ENCODE measurements at regions not wholly inside any gene's neighbourhood (a gene's known extent, or its start where the extent isn't known, plus 50 kb on each side); places are given as distances from the start of the nearest gene placed in this dataset.
A peak's percentile ranks its signal among the peaks of the same experiment; 100 is the strongest.
"Not testable (repeated sequence)": the region's sequence is repeated elsewhere in the genome, so short reads cannot be mapped to it uniquely, and the experiment has no call there.

- no peaks in the 10 kb centered on the region for H3K36me3 ChIP-seq (ENCODE audit: control insufficient read depth, insufficient read depth, low read length)
- no peak overlapping the region for H3K9ac ChIP-seq (ENCODE audit: low read length)
- H3K9me3 ChIP-seq (ENCODE audit: control insufficient read depth, low read length), result no peaks in the 10 kb centered on the region
- H3K4me1 ChIP-seq (ENCODE audit: control insufficient read depth, insufficient read depth, low read length), result peaks cover 23% of the 10 kb centered on the region
- no peaks in the 10 kb centered on the region for H3K27me3 ChIP-seq (ENCODE audit: control insufficient read depth, insufficient read depth, low read length)
- H3K4me3 ChIP-seq (ENCODE audit: low read length), result no peak overlapping the region
These were observed 245.2 kb upstream of the PRSS58 start for GRCh38 chr7:142503036-142503435.

- Histone ChIP-seq H3K27me3 (ENCODE audit: control insufficient read depth, insufficient read depth, low read length) (no peaks in the 10 kb centered on the region), H3K4me1 (ENCODE audit: control insufficient read depth, insufficient read depth, low read length) (peaks cover 16% of the 10 kb centered on the region), H3K36me3 (ENCODE audit: control insufficient read depth, insufficient read depth, low read length) (no peaks in the 10 kb centered on the region), H3K4me3 (ENCODE audit: low read length) (no peak overlapping the region), H3K9me3 (ENCODE audit: control insufficient read depth, low read length) (no peaks in the 10 kb centered on the region), H3K9ac (ENCODE audit: low read length) (no peak overlapping the region)
These were observed 243.6 kb upstream of the PRSS58 start for GRCh38 chr7:142501434-142501833.

GRCh38 chr7:142500366-142500765, 242.5 kb upstream of the PRSS58 start:
- H3K9me3 ChIP-seq (ENCODE audit: control insufficient read depth, low read length), result no peaks in the 10 kb centered on the region
- H3K4me3 ChIP-seq (ENCODE audit: low read length), result no peak overlapping the region
- no peaks in the 10 kb centered on the region for H3K36me3 ChIP-seq (ENCODE audit: control insufficient read depth, insufficient read depth, low read length)
- peaks cover 17% of the 10 kb centered on the region for H3K4me1 ChIP-seq (ENCODE audit: control insufficient read depth, insufficient read depth, low read length)
- H3K9ac ChIP-seq (ENCODE audit: low read length), result peak overlapping the region; percentile 25
- H3K27me3 ChIP-seq (ENCODE audit: control insufficient read depth, insufficient read depth, low read length), result peaks cover 5% of the 10 kb centered on the region

GRCh38 chr7:142499635-142500034, 241.8 kb upstream of the PRSS58 start:
- H3K9ac ChIP-seq (ENCODE audit: low read length), result no peak overlapping the region
- H3K36me3 ChIP-seq (ENCODE audit: control insufficient read depth, insufficient read depth, low read length), result no peaks in the 10 kb centered on the region
- peaks cover 17% of the 10 kb centered on the region for H3K4me1 ChIP-seq (ENCODE audit: control insufficient read depth, insufficient read depth, low read length)
- H3K27me3 ChIP-seq (ENCODE audit: control insufficient read depth, insufficient read depth, low read length), result peaks cover 5% of the 10 kb centered on the region
- H3K9me3 ChIP-seq (ENCODE audit: control insufficient read depth, low read length), result no peaks in the 10 kb centered on the region
- no peak overlapping the region for H3K4me3 ChIP-seq (ENCODE audit: low read length)

DNA sequence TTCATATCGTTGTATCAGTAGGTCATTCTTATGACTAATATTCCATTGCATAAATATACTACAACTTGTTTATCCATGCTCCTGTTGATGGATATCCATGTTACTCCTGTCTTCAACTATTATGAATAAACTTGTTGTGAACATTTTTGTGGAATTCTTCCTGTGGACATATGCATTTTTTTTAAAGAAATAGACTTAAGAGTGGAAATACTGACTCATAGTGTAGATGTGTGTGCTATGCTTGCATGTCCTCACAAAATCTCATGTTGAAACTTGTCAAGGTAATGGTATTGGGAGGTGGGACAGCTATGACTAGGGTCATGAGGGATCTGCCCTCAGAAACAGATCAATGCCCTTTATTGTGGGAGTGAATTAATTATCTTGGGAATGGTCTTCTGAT, 240.5 kb upstream of the PRSS58 start:
- Histone ChIP-seq H3K4me1 (ENCODE audit: control insufficient read depth, insufficient read depth, low read length) (peaks cover 17% of the 10 kb centered on the region), H3K4me3 (ENCODE audit: low read length) (no peak overlapping the region), H3K36me3 (ENCODE audit: control insufficient read depth, insufficient read depth, low read length) (no peaks in the 10 kb centered on the region), H3K9me3 (ENCODE audit: control insufficient read depth, low read length) (no peaks in the 10 kb centered on the region), H3K27me3 (ENCODE audit: control insufficient read depth, insufficient read depth, low read length) (peaks cover 5% of the 10 kb centered on the region), H3K9ac (ENCODE audit: low read length) (no peak overlapping the region)

DNA sequence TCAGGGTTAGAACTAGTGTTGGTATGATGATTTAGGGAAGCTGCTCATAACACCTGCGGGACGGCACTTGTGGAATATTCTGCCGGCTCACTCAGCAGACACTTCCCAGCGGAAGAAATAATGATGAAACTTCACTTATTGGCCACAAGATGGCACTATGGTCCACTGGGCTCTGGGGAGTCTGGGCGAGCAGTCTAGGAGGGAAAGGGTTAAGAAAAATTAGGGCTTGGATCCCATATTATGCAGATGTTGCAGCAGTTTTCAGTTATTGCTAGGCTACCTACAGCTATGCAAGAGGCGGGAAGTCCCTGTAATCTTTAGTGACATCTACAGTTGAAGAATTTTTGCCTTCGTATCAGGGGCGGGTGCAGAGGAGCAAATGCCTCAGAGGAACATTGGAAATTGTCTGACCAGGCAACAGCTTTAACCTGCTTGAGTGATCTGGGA, 238.7 kb upstream of the PRSS58 start:
- peaks cover 5% of the 10 kb centered on the region for H3K27me3 ChIP-seq (ENCODE audit: control insufficient read depth, insufficient read depth, low read length)
- peaks cover 17% of the 10 kb centered on the region for H3K4me1 ChIP-seq (ENCODE audit: control insufficient read depth, insufficient read depth, low read length)
- H3K9ac ChIP-seq (ENCODE audit: low read length), result no peak overlapping the region
- no peaks in the 10 kb centered on the region for H3K36me3 ChIP-seq (ENCODE audit: control insufficient read depth, insufficient read depth, low read length)
- no peak overlapping the region for H3K4me3 ChIP-seq (ENCODE audit: low read length)
- no peaks in the 10 kb centered on the region for H3K9me3 ChIP-seq (ENCODE audit: control insufficient read depth, low read length)

- H3K9ac ChIP-seq (ENCODE audit: low read length); H3K9me3 ChIP-seq (ENCODE audit: control insufficient read depth, low read length); H3K4me3 ChIP-seq (ENCODE audit: low read length): not testable (repeated sequence)
These were observed 238.0 kb upstream of the PRSS58 start for GRCh38 chr7:142495879-142496278.

GRCh38 chr7:142495301-142495700, 237.4 kb upstream of the PRSS58 start:
- not testable (repeated sequence) for H3K4me3 ChIP-seq (ENCODE audit: low read length); H3K9me3 ChIP-seq (ENCODE audit: control insufficient read depth, low read length); H3K9ac ChIP-seq (ENCODE audit: low read length); H3K36me3 ChIP-seq (ENCODE audit: control insufficient read depth, insufficient read depth, low read length)
- peaks cover 11% of the 10 kb centered on the region for H3K27me3 ChIP-seq (ENCODE audit: control insufficient read depth, insufficient read depth, low read length)
- H3K4me1 ChIP-seq (ENCODE audit: control insufficient read depth, insufficient read depth, low read length), result peaks cover 12% of the 10 kb centered on the region

More at GRCh38 chr7:142495879-142496278, 238.0 kb upstream of the PRSS58 start:
- H3K4me1 ChIP-seq (ENCODE audit: control insufficient read depth, insufficient read depth, low read length), result peaks cover 17% of the 10 kb centered on the region
- H3K27me3 ChIP-seq (ENCODE audit: control insufficient read depth, insufficient read depth, low read length); H3K36me3 ChIP-seq (ENCODE audit: control insufficient read depth, insufficient read depth, low read length): not testable (repeated sequence)

GRCh38 chr7:142494021-142494420, 236.2 kb upstream of the PRSS58 start:
- H3K27me3 ChIP-seq (ENCODE audit: control insufficient read depth, insufficient read depth, low read length), result peaks cover 12% of the 10 kb centered on the region
- no peak overlapping the region for H3K9ac ChIP-seq (ENCODE audit: low read length)
- H3K4me3 ChIP-seq (ENCODE audit: low read length), result no peak overlapping the region
- no peaks in the 10 kb centered on the region for H3K36me3 ChIP-seq (ENCODE audit: control insufficient read depth, insufficient read depth, low read length)
- H3K9me3 ChIP-seq (ENCODE audit: control insufficient read depth, low read length), result no peaks in the 10 kb centered on the region
- peaks cover 4% of the 10 kb centered on the region for H3K4me1 ChIP-seq (ENCODE audit: control insufficient read depth, insufficient read depth, low read length)

DNA sequence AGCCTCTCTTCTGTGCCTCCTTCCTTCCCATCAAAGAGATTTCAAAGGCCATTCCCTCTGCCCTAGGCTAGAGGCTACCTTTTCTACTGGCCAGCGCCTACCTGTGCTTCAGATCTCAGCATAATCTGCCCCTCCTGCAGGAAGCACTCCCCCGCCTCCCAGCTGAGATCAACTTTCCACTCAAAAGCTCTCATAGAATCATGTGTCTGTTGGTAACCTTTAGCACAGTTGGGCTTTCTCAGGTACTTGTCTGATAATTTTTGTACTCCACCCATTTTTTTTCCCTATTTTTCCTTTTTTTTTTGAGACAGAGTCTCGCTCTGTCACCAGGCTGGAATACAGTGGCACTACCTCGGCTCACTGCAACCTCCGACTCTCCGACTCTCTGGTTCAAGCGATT, 231.0 kb upstream of the PRSS58 start:
- no peaks in the 10 kb centered on the region for H3K9me3 ChIP-seq (ENCODE audit: control insufficient read depth, low read length)
- H3K27me3 ChIP-seq (ENCODE audit: control insufficient read depth, insufficient read depth, low read length), result peaks cover 7% of the 10 kb centered on the region
- H3K36me3 ChIP-seq (ENCODE audit: control insufficient read depth, insufficient read depth, low read length), result no peaks in the 10 kb centered on the region
- H3K9ac ChIP-seq (ENCODE audit: low read length), result no peak overlapping the region
- H3K4me3 ChIP-seq (ENCODE audit: low read length), result no peak overlapping the region
- H3K4me1 ChIP-seq (ENCODE audit: control insufficient read depth, insufficient read depth, low read length), result no peaks in the 10 kb centered on the region

DNA sequence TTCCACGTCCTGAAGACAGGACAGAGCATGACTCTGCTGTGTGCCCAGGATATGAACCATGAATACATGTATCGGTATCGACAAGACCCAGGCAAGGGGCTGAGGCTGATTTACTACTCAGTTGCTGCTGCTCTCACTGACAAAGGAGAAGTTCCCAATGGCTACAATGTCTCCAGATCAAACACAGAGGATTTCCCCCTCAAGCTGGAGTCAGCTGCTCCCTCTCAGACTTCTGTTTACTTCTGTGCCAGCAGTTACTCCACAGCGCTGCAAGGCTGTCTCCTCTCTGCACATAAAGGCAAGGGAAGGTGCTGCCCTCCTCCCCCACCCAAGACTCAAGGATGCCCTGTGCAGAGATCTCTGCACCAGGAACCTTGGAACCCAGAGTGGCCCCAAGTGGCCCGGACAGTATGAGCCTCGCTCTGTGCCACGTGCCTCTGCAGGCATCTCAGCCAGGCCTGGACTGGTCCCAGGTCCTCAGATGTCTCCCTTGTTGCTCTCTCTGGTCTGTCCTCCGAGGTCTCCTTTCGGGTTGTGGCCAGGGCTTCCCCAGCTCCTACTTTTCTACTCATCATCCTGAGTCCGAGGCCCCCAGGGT, 230.3 kb upstream of the PRSS58 start:
- Histone ChIP-seq H3K27me3 (ENCODE audit: control insufficient read depth, insufficient read depth, low read length) (peaks cover 7% of the 10 kb centered on the region), H3K4me3 (ENCODE audit: low read length) (no peak overlapping the region), H3K36me3 (ENCODE audit: control insufficient read depth, insufficient read depth, low read length) (no peaks in the 10 kb centered on the region), H3K9me3 (ENCODE audit: control insufficient read depth, low read length) (no peaks in the 10 kb centered on the region), H3K9ac (ENCODE audit: low read length) (no peak overlapping the region), H3K4me1 (ENCODE audit: control insufficient read depth, insufficient read depth, low read length) (no peaks in the 10 kb centered on the region)

- H3K9ac ChIP-seq (ENCODE audit: low read length); H3K4me3 ChIP-seq (ENCODE audit: low read length); H3K27me3 ChIP-seq (ENCODE audit: control insufficient read depth, insufficient read depth, low read length); H3K9me3 ChIP-seq (ENCODE audit: control insufficient read depth, low read length); H3K36me3 ChIP-seq (ENCODE audit: control insufficient read depth, insufficient read depth, low read length); H3K4me1 ChIP-seq (ENCODE audit: control insufficient read depth, insufficient read depth, low read length): not testable (repeated sequence)
These were observed 229.7 kb upstream of the PRSS58 start for GRCh38 chr7:142487565-142487964.

GRCh38 chr7:142487124-142487523, 229.3 kb upstream of the PRSS58 start:
- H3K4me1 ChIP-seq (ENCODE audit: control insufficient read depth, insufficient read depth, low read length), result no peaks in the 10 kb centered on the region
- no peak overlapping the region for H3K4me3 ChIP-seq (ENCODE audit: low read length)

More at GRCh38 chr7:142487124-142487523, 229.3 kb upstream of the PRSS58 start:
- H3K27me3 ChIP-seq (ENCODE audit: control insufficient read depth, insufficient read depth, low read length), result peaks cover 7% of the 10 kb centered on the region
- H3K9me3 ChIP-seq (ENCODE audit: control insufficient read depth, low read length), result no peaks in the 10 kb centered on the region
- no peak overlapping the region for H3K9ac ChIP-seq (ENCODE audit: low read length)
- no peaks in the 10 kb centered on the region for H3K36me3 ChIP-seq (ENCODE audit: control insufficient read depth, insufficient read depth, low read length)
